H9 (cell line): ENCODE measurements at regions not wholly inside any gene's neighbourhood (a gene's known extent, or its start where the extent isn't known, plus 50 kb on each side); places are given as distances from the start of the nearest gene placed in this dataset.

Source experiments
- DNase-seq: peaks from one replicate; pipeline ENCODE4 v3.0.0-alpha.2; 2017
- H2AFZ ChIP-seq: one replicate; pipeline ENCODE4 v1.6.1; 2013; ENCODE audit warnings: mild to moderate bottlenecking, low read length, control low read depth, moderate library complexity
- H2AK5ac ChIP-seq: 2 replicates; pipeline ENCODE4 v1.6.1; 2013; ENCODE audit warnings: low read length, control low read depth, mixed read lengths; ENCODE audit not compliant: insufficient read length
- H2BK120ac ChIP-seq: one replicate; pipeline ENCODE4 v1.6.1; 2013; ENCODE audit warnings: low read depth, mild to moderate bottlenecking, low read length, control low read depth, inconsistent platforms; ENCODE audit not compliant: poor library complexity, severe bottlenecking
- H2BK12ac ChIP-seq: 2 replicates; pipeline ENCODE4 v1.6.1; 2013; ENCODE audit warnings: low read length, control low read depth, mixed read lengths, low read depth; ENCODE audit not compliant: insufficient read length
- H2BK15ac ChIP-seq: 2 replicates; pipeline ENCODE4 v1.6.1; 2013; ENCODE audit warnings: low read depth, low read length, control low read depth
- H2BK20ac ChIP-seq: one replicate; pipeline ENCODE4 v1.6.1; 2013; ENCODE audit warnings: low read depth, mild to moderate bottlenecking, low read length, control low read depth, inconsistent platforms; ENCODE audit not compliant: poor library complexity, severe bottlenecking
- H2BK5ac ChIP-seq: 2 replicates; pipeline ENCODE4 v1.6.1; 2013; ENCODE audit warnings: low read length, control low read depth, mixed read lengths; ENCODE audit not compliant: insufficient read length
- H3K14ac ChIP-seq: 2 replicates; pipeline ENCODE4 v1.6.1; 2013; ENCODE audit warnings: low read length, control low read depth; ENCODE audit not compliant: insufficient read depth
- H3K18ac ChIP-seq: 2 replicates; pipeline ENCODE4 v1.6.1; 2013; ENCODE audit warnings: low read depth, mild to moderate bottlenecking, mixed read lengths, low read length, control low read depth; ENCODE audit not compliant: insufficient read length
- H3K23ac ChIP-seq: 2 replicates; pipeline ENCODE4 v1.6.1; 2013; ENCODE audit warnings: low read length, control low read depth, mixed read lengths, low read depth; ENCODE audit not compliant: insufficient read length
- H3K23me2 ChIP-seq: 2 replicates; pipeline ENCODE4 v1.6.1; 2013; ENCODE audit warnings: low read depth, mild to moderate bottlenecking, mixed read lengths, low read length, control low read depth; ENCODE audit not compliant: insufficient read length, poor library complexity, severe bottlenecking
- H3K27ac ChIP-seq: 2 replicates; pipeline ENCODE4 v1.5.1; 2013; ENCODE audit warnings: low read length, control low read depth, mixed read lengths, low read depth; ENCODE audit not compliant: insufficient read length
- H3K27me3 ChIP-seq: 2 replicates; pipeline ENCODE4 v1.6.1; 2013; ENCODE audit warnings: low read length, control low read depth, inconsistent platforms; ENCODE audit not compliant: insufficient read depth
- H3K4ac ChIP-seq: 2 replicates; pipeline ENCODE4 v1.6.1; 2013; ENCODE audit warnings: low read depth, mild to moderate bottlenecking, control low read depth, inconsistent platforms, low read length, moderate library complexity
- H3K4me1 ChIP-seq: 2 replicates; pipeline ENCODE4 v1.6.1; 2013; ENCODE audit warnings: low read length, control low read depth, inconsistent platforms; ENCODE audit not compliant: insufficient read depth
- H3K4me2 ChIP-seq: 2 replicates; pipeline ENCODE4 v1.6.1; 2013; ENCODE audit warnings: low read length, control low read depth, mixed read lengths; ENCODE audit not compliant: insufficient read length, insufficient read depth
- H3K56ac ChIP-seq: 2 replicates; pipeline ENCODE4 v1.6.1; 2013; ENCODE audit warnings: low read depth, mild to moderate bottlenecking, mixed read lengths, low read length, control low read depth; ENCODE audit not compliant: insufficient read length
- H3K79me1 ChIP-seq: 2 replicates; pipeline ENCODE4 v1.6.1; 2013; ENCODE audit warnings: low read depth, mild to moderate bottlenecking, moderate library complexity, low read length, control low read depth, inconsistent platforms; ENCODE audit not compliant: insufficient read depth, poor library complexity, severe bottlenecking
- H3K79me2 ChIP-seq: 2 replicates; pipeline ENCODE4 v1.6.1; 2013; ENCODE audit warnings: low read length, control low read depth, inconsistent platforms; ENCODE audit not compliant: insufficient read depth
- H3K9ac ChIP-seq: 2 replicates; pipeline ENCODE4 v1.6.1; 2013; ENCODE audit warnings: low read length, control low read depth, mixed read lengths; ENCODE audit not compliant: insufficient read length; ENCODE audit errors: extremely low read depth
- H3K9me3 ChIP-seq: one replicate; pipeline ENCODE4 v1.6.1; 2013; ENCODE audit warnings: low read depth, low read length, inconsistent platforms; ENCODE audit not compliant: control insufficient read depth
- H3T11ph ChIP-seq: one replicate; pipeline ENCODE4 v1.6.1; 2013; ENCODE audit warnings: mild to moderate bottlenecking, low read length, control low read depth, inconsistent platforms
- H4K20me1 ChIP-seq: one replicate; pipeline ENCODE4 v1.6.1; 2013; ENCODE audit not compliant: control insufficient read depth, insufficient read length, insufficient read depth
- H4K5ac ChIP-seq: 2 replicates; pipeline ENCODE4 v1.6.1; 2013; ENCODE audit warnings: low read depth, mild to moderate bottlenecking, mixed read lengths, low read length, control low read depth; ENCODE audit not compliant: insufficient read length
- H4K8ac ChIP-seq: replicated peaks from 2 replicates; pipeline ENCODE4 v1.6.1; 2013; ENCODE audit warnings: low read length, control low read depth, mixed read lengths, low read depth; ENCODE audit not compliant: insufficient read length
- H4K91ac ChIP-seq: 2 replicates; pipeline ENCODE4 v1.6.1; 2013; ENCODE audit warnings: low read depth, mild to moderate bottlenecking, moderate library complexity, mixed read lengths, low read length, control low read depth; ENCODE audit not compliant: insufficient read length
- H3K27ac Mint-ChIP-seq, 3 experiments: 2 replicates in 2 of 3; 3 replicates in 1 of 3; pipeline ENCODE4 v1.8.0; 2020 to 2021; ENCODE audit warnings: mixed read lengths in 3 of 3, mild to moderate bottlenecking in 1 of 3, moderate library complexity in 1 of 3
- H3K27me3 Mint-ChIP-seq: 2 replicates; pipeline ENCODE4 v1.8.0; 2021; ENCODE audit warnings: low read depth, mild to moderate bottlenecking, moderate library complexity, mixed read lengths
- H3K36me3 Mint-ChIP-seq, 3 experiments: 2 replicates in 2 of 3; 3 replicates in 1 of 3; pipeline ENCODE4 v1.8.0; 2020 to 2021; ENCODE audit warnings: low read depth in 3 of 3, mixed read lengths in 3 of 3; ENCODE audit not compliant: insufficient read depth in 1 of 3
- H3K4me1 Mint-ChIP-seq, 2 experiments: 2 replicates each; pipeline ENCODE4 v1.8.0; 2020; ENCODE audit warnings: mixed read lengths in 2 of 2
- H3K4me3 Mint-ChIP-seq, 2 experiments: 2 replicates in 1 of 2; 3 replicates in 1 of 2; pipeline ENCODE4 v1.8.0; 2020 to 2021; ENCODE audit warnings: mild to moderate bottlenecking in 2 of 2, mixed read lengths in 2 of 2, moderate library complexity in 1 of 2
- H3K9me3 Mint-ChIP-seq, 2 experiments: 2 replicates in 1 of 2; 3 replicates in 1 of 2; pipeline ENCODE4 v1.8.0; 2020; ENCODE audit warnings: mild to moderate bottlenecking in 2 of 2, mixed read lengths in 2 of 2, moderate library complexity in 1 of 2
- WGBS: extraction: QIAGEN DNeasy Blood & Tissue Kit; methylation state at CpG from one replicate; pipeline ENCODE4 v1.1.7; 2013; ENCODE audit warnings: missing lambda C conversion rate, low lambda C conversion rate, mixed read lengths; ENCODE audit not compliant: insufficient read length; ENCODE audit errors: extremely low coverage; 5-methylcytosine and 5-hydroxymethylcytosine counted together
- TF ChIP-seq, protein P1 (sequence below): fragments of 200-600 bp; sonication (generic); conservative IDR thresholded peaks from 3 replicates; pipeline ENCODE4 v1.8.0; 2021; ENCODE audit warnings: antibody characterized with exemption, mild to moderate bottlenecking

DNA sequence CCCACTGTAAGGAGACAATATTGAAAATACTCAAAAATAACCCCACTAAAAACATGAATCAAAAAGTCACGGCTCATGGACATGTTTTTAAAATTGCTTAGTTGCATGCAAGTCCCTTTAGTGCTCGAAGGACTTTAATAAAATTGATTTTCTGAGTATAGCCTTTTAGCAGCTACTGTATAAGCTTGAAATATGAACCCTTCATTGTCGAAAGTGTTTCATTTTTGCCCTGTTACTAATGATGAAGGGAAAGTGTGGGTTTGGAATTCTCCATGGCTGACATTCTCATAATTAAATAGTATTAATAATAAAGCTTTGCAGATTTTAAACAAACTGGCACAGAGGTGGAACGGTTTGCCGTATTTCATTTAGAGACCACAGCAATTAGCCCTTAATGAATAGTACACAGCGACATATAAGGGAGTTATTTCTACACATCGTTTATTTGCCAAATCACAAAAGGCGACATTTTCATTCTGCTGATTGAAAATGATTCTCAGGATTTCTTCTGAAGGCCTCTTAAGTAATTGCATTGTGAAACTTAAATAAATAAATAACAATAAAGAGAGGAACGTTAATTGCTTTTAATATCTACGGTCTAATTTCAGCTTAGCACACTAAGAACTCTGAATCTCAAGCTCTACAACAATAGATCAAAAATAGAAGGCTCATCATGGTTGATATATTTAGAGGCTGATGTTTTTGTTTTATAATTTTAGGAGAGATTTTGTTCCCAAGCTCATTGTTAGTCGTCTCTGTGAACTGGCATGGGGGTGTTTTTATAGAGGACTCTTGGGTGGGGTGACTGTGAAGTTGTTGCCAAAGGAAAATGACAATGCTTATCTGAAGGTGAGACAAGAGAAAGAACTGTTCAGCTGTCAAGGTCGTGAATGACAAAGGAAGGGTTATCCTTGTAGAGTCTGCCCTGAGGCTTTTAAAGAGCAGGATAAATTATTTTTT lies 60.6 kb downstream of the IRX6 start:
- Mint-ChIP-seq H3K4me1 (peaks cover 18 to 20% of the 10 kb centered on the region in 2 experiments), H3K36me3 (no peaks in the 10 kb centered on the region), H3K9me3 (no peaks in the 10 kb centered on the region; a peak in 1 of 5 replicates), H3K27ac (no peak overlapping the region), H3K4me3 (no peak overlapping the region), H3K27me3 (no peaks in the 10 kb centered on the region)
- Histone ChIP-seq H3K27me3 (no peaks in the 10 kb centered on the region), H2AFZ (no peak overlapping the region), H3K56ac (no peak overlapping the region), H3K79me2 (no peaks in the 10 kb centered on the region), H4K8ac (no peak overlapping the region), H3K27ac (no peak overlapping the region), H2BK120ac (no peak overlapping the region), H2BK5ac (no peak overlapping the region), H3K4ac (no peak overlapping the region), H3K14ac (no peak overlapping the region), H2BK15ac (no peak overlapping the region), H3T11ph (no peak overlapping the region), H3K79me1 (no peaks in the 10 kb centered on the region), H3K18ac (no peak overlapping the region), H4K91ac (no peak overlapping the region), H2BK12ac (no peak overlapping the region), H4K20me1 (no peaks in the 10 kb centered on the region), H3K4me1 (peaks cover 7% of the 10 kb centered on the region; the same call in 1 of the 2 replicates), H3K9me3 (no peaks in the 10 kb centered on the region), H3K4me2 (no peak overlapping the region), H3K23ac (no peak overlapping the region), H4K5ac (no peak overlapping the region), H2BK20ac (no peak overlapping the region), H2AK5ac (no peak overlapping the region), H3K23me2 (no peaks in the 10 kb centered on the region), H3K9ac (no peak overlapping the region)
- no CpG with 5 or more reads among the region's 12 CpGs for WGBS
- no peak for DNase-seq
- TF ChIP-seq, protein P1, sequence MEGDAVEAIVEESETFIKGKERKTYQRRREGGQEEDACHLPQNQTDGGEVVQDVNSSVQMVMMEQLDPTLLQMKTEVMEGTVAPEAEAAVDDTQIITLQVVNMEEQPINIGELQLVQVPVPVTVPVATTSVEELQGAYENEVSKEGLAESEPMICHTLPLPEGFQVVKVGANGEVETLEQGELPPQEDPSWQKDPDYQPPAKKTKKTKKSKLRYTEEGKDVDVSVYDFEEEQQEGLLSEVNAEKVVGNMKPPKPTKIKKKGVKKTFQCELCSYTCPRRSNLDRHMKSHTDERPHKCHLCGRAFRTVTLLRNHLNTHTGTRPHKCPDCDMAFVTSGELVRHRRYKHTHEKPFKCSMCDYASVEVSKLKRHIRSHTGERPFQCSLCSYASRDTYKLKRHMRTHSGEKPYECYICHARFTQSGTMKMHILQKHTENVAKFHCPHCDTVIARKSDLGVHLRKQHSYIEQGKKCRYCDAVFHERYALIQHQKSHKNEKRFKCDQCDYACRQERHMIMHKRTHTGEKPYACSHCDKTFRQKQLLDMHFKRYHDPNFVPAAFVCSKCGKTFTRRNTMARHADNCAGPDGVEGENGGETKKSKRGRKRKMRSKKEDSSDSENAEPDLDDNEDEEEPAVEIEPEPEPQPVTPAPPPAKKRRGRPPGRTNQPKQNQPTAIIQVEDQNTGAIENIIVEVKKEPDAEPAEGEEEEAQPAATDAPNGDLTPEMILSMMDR, result no peak
